Right lobe of liver (tissue), 4 donors: ENCODE measurements at regions not wholly inside any gene's neighbourhood (a gene's known extent, or its start where the extent isn't known, plus 50 kb on each side); places are given as distances from the start of the nearest gene placed in this dataset.

Source experiments
- CTCF ChIP-seq, 4 donors: fragments of 200-600 bp in 3 of 4; fragments of 450-650 bp in 1 of 4; IDR thresholded peaks; one replicate each; pipeline versions ENCODE4 v1.5.1 to v1.8.0; 2016 to 2022; ENCODE audit warnings: antibody characterized with exemption in 4 of 4, mild to moderate bottlenecking in 2 of 4
- POLR2A ChIP-seq: fragments of 450-650 bp; IDR thresholded peaks from one replicate; pipeline ENCODE4 v1.6.1; 2017; ENCODE audit warnings: antibody characterized with exemption, mild to moderate bottlenecking
- donor health status: DM: no; HTN: no; CAD: no.
- donor health status: DM: no; HTN: no; CAD: no.
- donor health status: DM: no; HTN: yes; CAD: no.

GRCh38 chr22:48424661-48425060 is 1403.0 kb downstream of the BRD1 start:
- TF ChIP-seq POLR2A (no peak), CTCF (IDR thresholded peaks at IDR 0.05) (no peak)
